AG09309 (cell line): ENCODE measurements at regions not wholly inside any gene's neighbourhood (a gene's known extent, or its start where the extent isn't known, plus 50 kb on each side); places are given as distances from the start of the nearest gene placed in this dataset.

ENCODE experiments used
- DNase-seq: peaks from one replicate; pipeline ENCODE4 v3.0.0-alpha.2; 2010; ENCODE audit warnings: low read depth
- H3K4me3 ChIP-seq: 2 replicates; pipeline ENCODE4 v1.5.1; 2011; ENCODE audit warnings: mild to moderate bottlenecking, low read depth, low read length, moderate library complexity; ENCODE audit not compliant: control insufficient read depth
- TF ChIP-seq, protein P1 (sequence below): IDR thresholded peaks from 2 replicates; pipeline ENCODE4 v1.5.1; 2011; ENCODE audit warnings: mild to moderate bottlenecking, low read depth, low read length, inconsistent platforms; ENCODE audit not compliant: insufficient read depth, control insufficient read depth; ENCODE audit errors: missing control alignments

DNA sequence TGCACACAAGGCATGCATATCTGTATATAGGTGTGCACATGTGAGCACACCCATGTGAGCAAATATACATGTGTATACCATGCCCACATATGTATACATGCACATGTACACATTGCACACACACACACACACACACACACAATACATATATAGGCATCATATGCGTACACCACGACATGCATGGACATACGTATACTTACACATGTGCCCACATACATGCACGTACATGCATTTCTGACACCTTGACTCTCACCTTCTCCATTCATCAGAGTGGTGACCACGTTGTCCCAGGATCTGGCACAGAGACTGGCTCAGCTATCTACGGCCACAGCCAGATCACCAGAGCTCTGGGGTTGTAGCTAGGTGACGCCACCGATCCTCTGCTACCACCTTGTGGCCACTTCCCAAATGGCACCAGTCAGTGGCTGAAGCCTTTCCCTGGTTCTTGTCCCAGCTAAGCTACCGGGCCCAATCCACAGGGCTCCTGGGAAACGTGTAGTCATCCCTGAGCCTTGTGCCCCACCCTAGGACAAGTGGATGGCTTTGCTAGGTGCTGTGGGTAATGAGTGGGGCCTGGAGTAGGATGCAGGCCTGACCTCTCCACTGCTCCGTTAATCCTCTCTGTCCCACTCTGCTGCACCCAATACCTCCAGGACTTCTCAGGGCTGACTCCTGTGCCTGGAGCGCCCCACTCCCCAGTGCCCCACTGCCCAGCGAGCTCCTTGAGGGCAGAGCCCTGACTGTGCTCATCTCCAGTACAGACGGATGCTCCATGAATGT lies 194.4 kb downstream of the RGS3 start:
- no peak for DNase-seq
- H3K4me3 ChIP-seq, result no peak overlapping the region
- TF ChIP-seq, protein P1, sequence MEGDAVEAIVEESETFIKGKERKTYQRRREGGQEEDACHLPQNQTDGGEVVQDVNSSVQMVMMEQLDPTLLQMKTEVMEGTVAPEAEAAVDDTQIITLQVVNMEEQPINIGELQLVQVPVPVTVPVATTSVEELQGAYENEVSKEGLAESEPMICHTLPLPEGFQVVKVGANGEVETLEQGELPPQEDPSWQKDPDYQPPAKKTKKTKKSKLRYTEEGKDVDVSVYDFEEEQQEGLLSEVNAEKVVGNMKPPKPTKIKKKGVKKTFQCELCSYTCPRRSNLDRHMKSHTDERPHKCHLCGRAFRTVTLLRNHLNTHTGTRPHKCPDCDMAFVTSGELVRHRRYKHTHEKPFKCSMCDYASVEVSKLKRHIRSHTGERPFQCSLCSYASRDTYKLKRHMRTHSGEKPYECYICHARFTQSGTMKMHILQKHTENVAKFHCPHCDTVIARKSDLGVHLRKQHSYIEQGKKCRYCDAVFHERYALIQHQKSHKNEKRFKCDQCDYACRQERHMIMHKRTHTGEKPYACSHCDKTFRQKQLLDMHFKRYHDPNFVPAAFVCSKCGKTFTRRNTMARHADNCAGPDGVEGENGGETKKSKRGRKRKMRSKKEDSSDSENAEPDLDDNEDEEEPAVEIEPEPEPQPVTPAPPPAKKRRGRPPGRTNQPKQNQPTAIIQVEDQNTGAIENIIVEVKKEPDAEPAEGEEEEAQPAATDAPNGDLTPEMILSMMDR, result peak; percentile 98

DNA sequence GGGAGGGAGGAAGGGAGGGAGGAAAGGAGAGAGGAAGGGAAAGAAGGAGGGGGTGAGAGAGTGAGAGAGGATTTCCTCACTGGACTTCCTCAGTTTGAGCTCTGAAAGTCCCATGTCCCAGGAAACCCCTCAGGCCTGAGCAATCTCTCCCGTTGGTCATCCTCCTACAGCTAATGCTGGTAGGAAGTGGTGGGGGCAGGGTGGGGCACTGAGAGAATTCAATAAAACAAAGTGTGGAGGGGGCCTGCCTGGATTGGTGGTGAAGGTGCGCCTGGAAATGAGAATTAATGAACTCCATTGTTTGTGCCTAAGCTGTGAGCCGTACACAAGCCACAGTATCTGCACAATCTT lies 195.0 kb downstream of the RGS3 start:
- no peak overlapping the region for H3K4me3 ChIP-seq
- no peak for DNase-seq
- TF ChIP-seq, protein P1, result no peak

DNA sequence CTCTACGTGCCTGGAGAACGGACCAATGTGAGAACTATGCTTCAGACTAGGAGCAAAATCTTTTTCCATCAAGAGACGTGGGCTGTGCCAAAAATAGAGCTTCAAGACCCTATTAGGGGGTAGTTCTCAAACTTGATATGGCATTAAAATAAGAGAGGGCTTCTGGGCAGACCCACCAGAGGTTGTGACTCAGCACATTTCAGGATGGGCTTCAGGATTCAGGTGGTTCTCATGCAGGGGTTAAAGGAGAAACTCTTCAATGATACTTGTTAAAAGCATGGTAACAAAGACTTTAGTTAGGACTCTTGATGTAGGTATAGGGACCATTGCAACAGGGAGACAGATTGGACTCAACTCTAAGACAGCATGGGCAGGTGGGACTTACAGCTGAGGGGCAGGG lies 195.5 kb downstream of the RGS3 start:
- no peak for DNase-seq
- TF ChIP-seq, protein P1, result no peak
- no peak overlapping the region for H3K4me3 ChIP-seq

DNA sequence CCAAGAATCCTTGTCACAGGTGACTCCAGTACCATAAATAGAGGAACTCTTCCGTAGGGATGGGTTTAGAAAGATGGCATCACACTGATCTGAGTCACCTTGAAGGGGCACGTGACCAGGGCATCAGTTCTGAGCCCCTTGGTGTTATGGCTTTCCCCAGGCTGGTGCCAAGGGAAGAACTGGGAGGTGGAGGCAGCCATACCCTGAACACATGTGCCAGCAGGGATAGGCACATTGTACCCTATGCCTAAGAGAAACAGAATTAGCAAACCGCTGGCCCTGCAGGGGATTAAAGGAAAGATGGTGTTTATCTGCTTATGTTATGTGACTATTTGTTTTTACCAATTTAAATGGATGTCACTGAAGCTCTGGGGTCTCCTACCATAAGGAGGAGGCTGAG lies 196.2 kb downstream of the RGS3 start:
- TF ChIP-seq, protein P1, result no peak
- DNase-seq, result no peak
- H3K4me3 ChIP-seq, result no peak overlapping the region

DNA sequence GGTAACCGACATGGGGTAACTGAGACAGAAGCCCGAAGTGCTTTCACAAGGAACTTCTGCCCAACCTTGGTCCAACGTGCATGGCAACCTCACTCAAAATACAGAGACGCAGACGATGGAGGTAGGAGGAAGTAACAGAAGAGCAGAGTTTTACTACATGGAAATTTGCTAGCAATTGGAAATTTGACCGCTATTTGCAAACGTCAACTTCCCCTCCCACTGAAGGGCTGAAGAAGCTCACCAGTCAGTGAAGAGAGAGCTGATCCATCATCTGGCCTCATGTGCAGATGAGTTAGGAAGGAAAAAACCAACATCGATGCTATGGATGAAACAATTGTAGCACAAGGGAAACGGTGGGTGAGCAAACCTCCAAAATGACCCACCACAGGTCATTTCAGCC lies 196.7 kb downstream of the RGS3 start:
- no peak for DNase-seq
- no peak overlapping the region for H3K4me3 ChIP-seq
- TF ChIP-seq, protein P1, result no peak

DNA sequence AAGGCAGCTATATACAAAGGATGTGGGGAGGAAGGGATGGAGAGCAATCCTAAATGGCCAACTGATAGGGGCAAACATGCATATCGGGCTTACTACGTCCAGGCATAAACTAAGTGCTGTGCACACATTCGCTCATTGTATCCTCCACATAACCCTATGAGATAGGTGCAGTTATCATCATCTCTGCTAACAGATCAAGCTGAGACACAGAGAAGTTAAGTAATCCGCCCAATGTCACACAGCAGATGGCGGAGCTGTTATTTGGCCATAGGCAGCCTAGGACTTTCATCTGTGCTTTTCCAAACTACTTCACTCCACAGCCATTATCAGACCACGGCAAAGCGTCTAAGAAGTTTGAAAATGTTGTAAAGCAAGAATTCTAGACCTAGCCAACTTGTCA lies 197.5 kb downstream of the RGS3 start:
- DNase-seq, result no peak
- TF ChIP-seq, protein P1, result no peak
- H3K4me3 ChIP-seq, result no peak overlapping the region

DNA sequence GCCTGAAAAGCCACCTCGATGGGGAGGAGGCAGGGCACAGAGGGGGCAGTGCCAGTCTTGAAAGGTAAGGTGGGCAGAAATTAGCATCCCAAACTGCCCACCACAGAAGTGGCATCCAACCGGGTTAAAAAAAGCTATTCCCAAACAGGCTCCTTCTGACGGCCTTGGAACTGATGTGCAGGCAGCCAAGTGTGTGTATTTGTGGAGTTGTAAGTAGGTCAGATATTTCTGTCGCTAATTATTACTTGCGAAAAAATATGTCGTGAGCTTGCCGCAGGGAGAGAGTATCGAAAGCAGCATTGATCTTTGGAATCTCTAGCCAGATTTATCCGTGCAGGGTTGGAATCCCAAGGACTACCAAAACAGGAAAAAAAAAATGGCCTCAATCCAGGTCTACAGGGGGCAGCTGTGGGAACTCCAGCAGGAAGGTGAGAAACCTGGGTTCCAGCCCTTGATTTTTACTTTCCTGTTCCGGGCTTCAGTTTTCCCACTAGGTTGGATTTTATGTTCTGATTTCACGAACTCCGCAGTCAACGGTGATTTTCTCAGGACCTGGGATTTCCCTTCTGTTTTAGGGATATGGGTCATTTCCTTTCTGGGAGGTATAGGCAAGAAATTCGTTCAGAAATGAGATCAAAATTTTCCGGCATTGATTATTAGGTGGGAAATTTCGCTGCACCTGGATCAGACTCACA lies 200.8 kb downstream of the RGS3 start:
- H3K4me3 ChIP-seq, result no peak overlapping the region
- no peak for DNase-seq

More for the DNA sequence above, 200.8 kb downstream of the RGS3 start:
- TF ChIP-seq, protein P1, result no peak
